ENCODE measurements at regions not wholly inside any gene's neighbourhood (a gene's known extent, or its start where the extent isn't known, plus 50 kb on each side); places are given as distances from the start of the nearest gene placed in this dataset.

GRCh38 chr18:9038277-9038871 lies 64.1 kb upstream of the NDUFV2 start:
- Histone ChIP-seq H3K4me1 (no peaks in the 10 kb centered on the region), H3K36me3 (no peaks in the 10 kb centered on the region), H3K27ac (no peak overlapping the region), H3K9me3 (no peaks in the 10 kb centered on the region), H3K4me3 (no peak overlapping the region), H3K27me3 (no peaks in the 10 kb centered on the region)
- no peak for TF ChIP-seq CTCF (IDR thresholded peaks at IDR 0.05)
- no peak for TF ChIP-seq POLR2AphosphoS5 (IDR thresholded peaks at IDR 0.05; ENCODE audit: insufficient read depth in 1 of 2, low read depth in 1 of 2)
- no peak for TF ChIP-seq POLR2A (IDR thresholded peaks at IDR 0.05)
- intact Hi-C loops (cut with DNase I) = no loop called here
- no peak for DNase-seq (ENCODE audit: extremely low spot score in 2 of 2)

- intact Hi-C loops (cut with DNase I) = no loop called here
- Histone ChIP-seq H3K4me3 (no peak overlapping the region), H3K4me1 (no peaks in the 10 kb centered on the region), H3K9me3 (no peaks in the 10 kb centered on the region), H3K36me3 (no peaks in the 10 kb centered on the region), H3K27me3 (no peaks in the 10 kb centered on the region), H3K27ac (no peak overlapping the region)
- no peak for DNase-seq (ENCODE audit: extremely low spot score in 2 of 2)
- TF ChIP-seq POLR2AphosphoS5 (IDR thresholded peaks at IDR 0.05; ENCODE audit: insufficient read depth in 1 of 2, low read depth in 1 of 2) (no peak), CTCF (IDR thresholded peaks at IDR 0.05) (no peak), POLR2A (IDR thresholded peaks at IDR 0.05) (no peak)
These were observed 62.9 kb upstream of the NDUFV2 start for GRCh38 chr18:9039441-9040071.

- no peaks in the 10 kb centered on the region for H3K9me3 ChIP-seq
- TF ChIP-seq POLR2A (IDR thresholded peaks at IDR 0.05) (no peak), CTCF (IDR thresholded peaks at IDR 0.05) (no peak), POLR2AphosphoS5 (IDR thresholded peaks at IDR 0.05; ENCODE audit: insufficient read depth in 1 of 2, low read depth in 1 of 2) (no peak)
- no peak for DNase-seq (ENCODE audit: extremely low spot score in 2 of 2)
- no peak overlapping the region for H3K4me3 ChIP-seq
- no peak overlapping the region for H3K27ac ChIP-seq
- no peaks in the 10 kb centered on the region for H3K36me3 ChIP-seq
- H3K4me1 ChIP-seq = no peaks in the 10 kb centered on the region
- intact Hi-C loops (cut with DNase I) = no loop called here
- no peaks in the 10 kb centered on the region for H3K27me3 ChIP-seq
These were observed 59.6 kb upstream of the NDUFV2 start for GRCh38 chr18:9042766-9043481.

GRCh38 chr18:9043581-9043980 lies 58.9 kb upstream of the NDUFV2 start:
- Histone ChIP-seq H3K27ac (no peak overlapping the region), H3K4me3 (no peak overlapping the region), H3K27me3 (no peaks in the 10 kb centered on the region), H3K36me3 (no peaks in the 10 kb centered on the region), H3K9me3 (no peaks in the 10 kb centered on the region), H3K4me1 (no peaks in the 10 kb centered on the region)
- DNase-seq (ENCODE audit: extremely low spot score in 2 of 2) = no peak
- no peak for TF ChIP-seq CTCF (IDR thresholded peaks at IDR 0.05)
- no peak for TF ChIP-seq POLR2AphosphoS5 (IDR thresholded peaks at IDR 0.05; ENCODE audit: insufficient read depth in 1 of 2, low read depth in 1 of 2)
- no peak for TF ChIP-seq POLR2A (IDR thresholded peaks at IDR 0.05)
- intact Hi-C loops (cut with DNase I) = no loop called here

GRCh38 chr18:9047715-9048114 lies 54.8 kb upstream of the NDUFV2 start:
- Histone ChIP-seq H3K9me3 (no peaks in the 10 kb centered on the region), H3K27ac (no peak overlapping the region), H3K4me3 (no peak overlapping the region), H3K27me3 (no peaks in the 10 kb centered on the region), H3K36me3 (no peaks in the 10 kb centered on the region), H3K4me1 (no peaks in the 10 kb centered on the region)
- DNase-seq (ENCODE audit: extremely low spot score in 2 of 2) = no peak
- TF ChIP-seq POLR2A (IDR thresholded peaks at IDR 0.05) (no peak), CTCF (IDR thresholded peaks at IDR 0.05) (no peak), POLR2AphosphoS5 (IDR thresholded peaks at IDR 0.05; ENCODE audit: insufficient read depth in 1 of 2, low read depth in 1 of 2) (no peak)
- intact Hi-C loops (cut with DNase I) = no loop called here
